ENCODE measurements at regions not wholly inside any gene's neighbourhood (a gene's known extent, or its start where the extent isn't known, plus 50 kb on each side); places are given as distances from the start of the nearest gene placed in this dataset.

DNA sequence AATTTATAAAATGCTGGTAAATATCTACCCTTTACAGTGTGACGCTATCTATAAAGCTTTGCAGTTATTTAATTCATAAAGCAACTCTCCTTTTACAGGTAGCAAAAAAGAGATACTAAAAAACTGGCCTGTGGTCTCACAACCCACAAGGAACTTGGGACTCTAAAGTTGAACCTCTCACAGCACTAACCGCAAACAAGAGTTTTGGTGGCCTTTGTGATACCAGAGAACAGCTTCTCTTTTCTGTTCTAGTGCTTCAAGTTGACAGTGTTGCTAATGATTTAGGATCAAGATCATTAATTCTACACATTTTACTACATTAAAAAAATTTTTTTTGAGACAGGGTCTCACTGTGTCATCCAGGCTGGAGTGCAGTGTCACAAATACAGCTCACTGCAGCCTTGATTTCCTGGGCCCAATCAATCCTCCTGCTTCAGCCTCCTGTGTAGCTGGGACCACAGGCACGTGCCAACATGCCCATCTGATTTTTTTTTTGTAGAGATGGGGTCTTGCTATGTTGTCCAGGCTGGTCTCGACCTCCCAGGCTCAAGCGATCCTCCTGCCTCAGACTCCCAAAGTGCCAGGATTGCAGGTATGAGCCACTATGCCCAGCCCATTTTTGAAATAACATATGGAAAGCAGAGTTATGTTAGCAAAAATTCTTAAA, 56.0 kb upstream of the ST8SIA6 start:
- TF ChIP-seq, protein P1, sequence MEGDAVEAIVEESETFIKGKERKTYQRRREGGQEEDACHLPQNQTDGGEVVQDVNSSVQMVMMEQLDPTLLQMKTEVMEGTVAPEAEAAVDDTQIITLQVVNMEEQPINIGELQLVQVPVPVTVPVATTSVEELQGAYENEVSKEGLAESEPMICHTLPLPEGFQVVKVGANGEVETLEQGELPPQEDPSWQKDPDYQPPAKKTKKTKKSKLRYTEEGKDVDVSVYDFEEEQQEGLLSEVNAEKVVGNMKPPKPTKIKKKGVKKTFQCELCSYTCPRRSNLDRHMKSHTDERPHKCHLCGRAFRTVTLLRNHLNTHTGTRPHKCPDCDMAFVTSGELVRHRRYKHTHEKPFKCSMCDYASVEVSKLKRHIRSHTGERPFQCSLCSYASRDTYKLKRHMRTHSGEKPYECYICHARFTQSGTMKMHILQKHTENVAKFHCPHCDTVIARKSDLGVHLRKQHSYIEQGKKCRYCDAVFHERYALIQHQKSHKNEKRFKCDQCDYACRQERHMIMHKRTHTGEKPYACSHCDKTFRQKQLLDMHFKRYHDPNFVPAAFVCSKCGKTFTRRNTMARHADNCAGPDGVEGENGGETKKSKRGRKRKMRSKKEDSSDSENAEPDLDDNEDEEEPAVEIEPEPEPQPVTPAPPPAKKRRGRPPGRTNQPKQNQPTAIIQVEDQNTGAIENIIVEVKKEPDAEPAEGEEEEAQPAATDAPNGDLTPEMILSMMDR (conservative IDR thresholded peaks at IDR 0.05; ENCODE audit: low read depth), result no peak
- ChIA-PET POLR2A (ENCODE audit: low non-redundant PET) (no interaction called here), CTCF (interaction anchor here (0.7 to 0.8 kb wide), 2 partner anchors 24 to 333 kb away, joined by 3 to 4 read pairs; no protein-coding TSS in a partner anchor)
- 0 out of 2 replicates have a peak overlapping the region, but pooled peaks have one; percentile 17 for H3K27ac ChIP-seq
- DNase-seq (ENCODE audit: low spot score), result no peak

DNA sequence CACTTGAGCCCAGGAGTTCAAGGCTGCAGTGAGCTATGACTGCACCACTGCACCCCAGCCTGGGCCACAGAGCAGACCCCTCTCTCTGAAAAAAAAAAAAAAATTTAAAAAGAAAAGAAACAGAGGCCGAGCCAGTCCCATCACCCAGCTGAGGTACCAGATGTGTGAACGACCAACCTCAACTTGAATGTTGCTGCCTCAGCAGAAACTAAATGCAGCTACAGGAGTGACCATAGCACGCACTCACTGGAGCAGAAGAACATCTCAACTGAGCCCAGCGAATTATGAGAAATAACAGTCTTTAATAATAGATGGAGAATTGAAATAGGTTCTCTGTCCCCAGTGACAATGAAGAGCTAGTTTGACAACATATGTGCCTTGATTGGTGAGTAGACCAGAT, 53.1 kb upstream of the ST8SIA6 start:
- TF ChIP-seq, protein P1 (conservative IDR thresholded peaks at IDR 0.05; ENCODE audit: low read depth), result no peak
- no peak overlapping the region for H3K27ac ChIP-seq
- DNase-seq (ENCODE audit: low spot score), result no peak
- CTCF ChIA-PET, result interaction anchor here (0.6 kb wide), 1 partner anchor 29 kb away, joined by 4 read pairs; no protein-coding TSS in a partner anchor
- POLR2A ChIA-PET (ENCODE audit: low non-redundant PET), result no interaction called here

DNA sequence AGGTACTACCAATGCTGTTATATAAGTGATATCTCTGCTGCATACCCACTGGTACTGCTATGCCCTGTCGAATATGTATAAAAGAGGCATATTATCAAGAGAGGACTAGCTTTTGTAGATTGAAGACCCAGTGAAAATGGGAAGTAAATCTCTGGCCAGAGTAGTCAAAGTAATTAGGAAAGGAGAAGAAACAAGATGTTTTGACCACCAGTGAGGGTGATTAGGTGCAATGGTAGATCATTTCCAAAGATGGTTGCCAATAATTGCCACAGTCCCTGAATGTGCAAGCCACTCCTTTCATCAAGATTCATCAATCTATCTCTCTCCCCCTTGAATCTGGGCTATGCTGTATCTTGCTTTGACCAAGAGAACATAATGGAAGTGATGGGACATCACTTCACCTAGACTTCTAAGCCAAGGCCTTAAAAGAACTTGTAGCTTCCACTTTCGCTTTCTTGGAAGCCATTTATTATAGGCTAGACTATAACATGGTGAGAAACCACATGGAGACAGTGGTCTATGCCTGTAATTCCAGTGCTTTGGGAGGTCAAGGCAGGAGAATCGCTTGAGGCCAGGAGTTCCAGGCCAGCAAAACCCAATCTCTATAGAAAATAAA, 52.6 kb upstream of the ST8SIA6 start:
- TF ChIP-seq, protein P1 (conservative IDR thresholded peaks at IDR 0.05; ENCODE audit: low read depth), result no peak
- ChIA-PET CTCF (no interaction called here), POLR2A (ENCODE audit: low non-redundant PET) (no interaction called here)
- no peak for DNase-seq (ENCODE audit: low spot score)
- no peak overlapping the region for H3K27ac ChIP-seq

DNA sequence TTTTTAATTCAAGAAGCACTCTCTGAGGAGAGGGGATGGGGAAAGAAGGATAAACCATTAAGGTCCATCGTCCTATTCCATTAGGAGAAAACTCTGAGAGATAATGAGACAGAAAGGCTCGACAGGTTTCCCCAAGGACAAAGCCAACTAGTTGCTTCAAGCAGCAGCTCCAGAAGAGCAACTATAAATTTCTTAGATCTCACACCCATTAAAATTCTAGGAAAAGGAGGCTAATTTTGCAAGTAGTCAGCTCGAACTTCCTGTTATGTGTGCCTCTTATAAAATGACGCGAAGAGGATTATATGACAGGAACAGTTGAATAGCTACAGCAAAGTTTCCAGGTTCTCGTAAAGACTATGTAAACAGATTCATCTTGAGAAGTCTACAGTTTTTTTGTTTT, 52.0 kb upstream of the ST8SIA6 start:
- H3K27ac ChIP-seq, result no peak overlapping the region
- TF ChIP-seq, protein P1 (conservative IDR thresholded peaks at IDR 0.05; ENCODE audit: low read depth), result no peak
- ChIA-PET POLR2A (ENCODE audit: low non-redundant PET) (no interaction called here), CTCF (no interaction called here)
- DNase-seq (ENCODE audit: low spot score), result no peak

DNA sequence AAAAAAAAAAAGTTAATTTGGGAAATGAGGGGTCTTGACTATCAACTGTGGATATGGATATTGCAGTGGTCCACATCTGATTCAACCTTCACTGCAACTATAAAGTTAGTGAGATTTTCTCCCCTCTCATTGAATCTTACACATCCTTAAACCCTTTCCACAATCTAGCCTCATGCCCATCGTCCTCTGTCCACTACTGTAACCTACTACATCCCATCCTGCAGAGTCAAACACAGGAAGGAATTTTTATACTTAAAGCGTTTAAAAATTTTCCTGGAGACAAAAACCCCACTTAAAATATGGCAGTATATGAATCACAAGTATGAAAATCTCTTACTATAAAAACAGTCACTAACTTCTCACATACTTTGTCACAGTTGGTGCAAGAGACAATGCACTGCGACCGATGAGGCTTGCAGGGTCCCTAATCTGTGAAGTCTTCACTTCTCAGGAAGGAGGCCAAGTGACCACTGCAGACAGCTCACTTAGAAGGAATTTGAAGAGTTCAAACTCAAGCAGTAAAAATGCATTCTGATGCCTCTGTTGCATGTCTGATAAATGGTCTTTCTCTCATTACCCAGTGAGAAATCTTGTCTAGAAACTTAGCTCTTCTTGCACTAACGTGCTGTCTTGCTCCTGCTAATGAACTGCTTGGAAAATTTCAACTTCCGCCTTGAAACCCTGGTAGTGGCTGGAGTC, 50.3 kb upstream of the ST8SIA6 start:
- no peak overlapping the region for H3K27ac ChIP-seq
- TF ChIP-seq, protein P1 (conservative IDR thresholded peaks at IDR 0.05; ENCODE audit: low read depth), result no peak
- POLR2A ChIA-PET (ENCODE audit: low non-redundant PET), result no interaction called here
- CTCF ChIA-PET, result interaction anchor here (0.7 kb wide), 1 partner anchor 131 kb away, joined by 6 read pairs; no protein-coding TSS in a partner anchor
- no peak for DNase-seq (ENCODE audit: low spot score)

All from RWPE1 (cell line).